DMS 273 (cell line): ENCODE measurements at regions not wholly inside any gene's neighbourhood (a gene's known extent, or its start where the extent isn't known, plus 50 kb on each side); places are given as distances from the start of the nearest gene placed in this dataset.
"Not testable (repeated sequence)": the region's sequence is repeated elsewhere in the genome, so short reads cannot be mapped to it uniquely, and the experiment has no call there.

Experiments used
- DNase-seq: peaks from one replicate; lab custom pipeline; 2025; ENCODE audit not compliant: unreplicated experiment; lab: John Stamatoyannopoulos, UW

GRCh38 chr15:68482246-68482645 lies 50.3 kb upstream of the ITGA11 start:
- no peak for DNase-seq

DNA sequence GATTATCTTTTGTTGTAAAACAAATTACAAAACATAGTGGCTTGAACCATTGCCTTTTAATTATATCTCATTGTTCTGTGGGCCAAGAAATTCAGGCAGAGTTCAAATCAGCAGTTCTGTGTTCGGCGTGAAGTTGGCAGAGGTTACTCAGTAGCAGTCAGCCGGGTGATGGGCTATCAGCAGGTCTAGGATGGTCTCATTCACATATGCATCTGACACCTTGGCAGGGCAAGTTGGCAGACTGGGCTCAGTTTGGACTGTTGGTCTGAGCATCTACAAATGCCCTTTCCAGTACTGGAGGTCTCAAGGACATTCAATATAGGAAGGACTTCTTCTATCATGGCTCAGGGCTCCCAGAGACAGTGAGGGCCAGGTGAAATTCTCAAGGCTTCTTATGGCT lies 51.2 kb upstream of the ITGA11 start:
- no peak for DNase-seq

GRCh38 chr15:68484220-68484619 lies 52.3 kb upstream of the ITGA11 start:
- DNase-seq: no peak

- DNase-seq: no peak
Measured at GRCh38 chr15:68484696-68485400, 52.9 kb upstream of the ITGA11 start.

DNA sequence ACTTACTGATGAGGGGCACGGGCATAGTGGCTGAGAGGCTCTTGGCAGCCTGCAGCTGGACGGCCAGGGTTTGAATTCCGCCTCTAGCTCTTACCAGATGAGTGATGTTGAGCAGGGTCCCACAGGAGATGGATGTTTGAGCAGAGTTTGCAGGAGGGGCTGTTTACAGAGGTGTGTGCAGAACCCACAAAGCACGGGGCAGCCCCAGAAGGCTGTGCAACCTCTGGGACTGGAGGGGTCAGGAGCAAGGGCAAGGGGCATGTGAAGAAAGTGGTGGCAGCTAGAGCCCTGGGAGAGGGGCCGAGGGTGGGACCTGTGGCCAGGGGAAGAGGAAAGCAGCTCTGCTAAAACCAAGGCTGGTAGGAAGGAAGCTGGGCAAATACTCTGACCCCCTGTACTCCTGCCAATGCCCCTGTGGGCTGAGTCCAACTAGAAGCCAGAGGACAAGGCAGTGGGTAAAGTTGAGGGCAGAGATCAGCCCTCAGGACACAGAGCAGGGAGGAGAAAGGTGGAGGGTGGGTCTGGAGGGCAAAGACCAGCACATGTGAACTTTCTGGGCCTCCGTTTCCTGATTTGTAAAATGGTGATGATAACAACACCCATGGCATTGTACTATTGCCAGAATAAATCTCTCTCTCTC lies 53.9 kb upstream of the ITGA11 start:
- DNase-seq: no peak

- no peak for DNase-seq
Measured at GRCh38 chr15:68487087-68487843, 55.3 kb upstream of the ITGA11 start.

GRCh38 chr15:68488290-68488689 lies 56.3 kb upstream of the ITGA11 start:
- DNase-seq: no peak

GRCh38 chr15:68488966-68489365 lies 57.0 kb upstream of the ITGA11 start:
- no peak for DNase-seq

- DNase-seq: no peak
Measured at GRCh38 chr15:68489421-68489820, 57.5 kb upstream of the ITGA11 start.

DNA sequence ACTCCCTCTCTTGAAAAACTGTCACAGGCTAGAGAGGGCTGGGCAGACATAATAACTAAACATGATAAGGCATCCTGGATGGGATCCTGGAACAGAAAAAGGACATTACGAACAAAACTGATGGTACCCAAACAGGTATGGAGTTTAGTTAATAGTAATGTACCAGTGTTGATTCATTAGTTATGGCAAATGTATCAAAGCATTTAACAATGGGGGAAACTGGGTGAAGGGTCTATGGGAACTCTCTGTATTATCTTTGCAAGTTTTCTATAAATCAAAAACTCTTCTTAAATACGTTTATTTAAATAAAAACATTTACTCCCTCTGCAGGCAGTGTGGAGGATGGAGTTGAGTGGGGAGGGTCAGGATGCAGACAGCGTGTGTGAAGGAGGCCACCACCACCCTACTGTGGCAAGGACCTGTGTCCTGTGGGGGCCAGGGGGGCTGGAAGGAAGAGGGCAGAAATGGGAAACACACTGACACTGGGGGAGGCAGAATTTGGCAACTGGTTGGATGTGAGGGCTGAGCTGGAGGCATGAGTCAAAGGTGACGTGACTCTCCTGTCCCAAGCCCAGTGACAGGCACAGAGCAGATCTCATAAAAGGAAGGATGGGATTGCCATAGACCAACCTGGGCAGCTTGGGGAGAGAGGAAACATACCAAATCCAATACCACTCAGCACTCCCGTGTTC lies 59.6 kb upstream of the ITGA11 start:
- DNase-seq: no peak

- DNase-seq: no peak
Measured at GRCh38 chr15:68492855-68493254, 60.9 kb upstream of the ITGA11 start.

DNA sequence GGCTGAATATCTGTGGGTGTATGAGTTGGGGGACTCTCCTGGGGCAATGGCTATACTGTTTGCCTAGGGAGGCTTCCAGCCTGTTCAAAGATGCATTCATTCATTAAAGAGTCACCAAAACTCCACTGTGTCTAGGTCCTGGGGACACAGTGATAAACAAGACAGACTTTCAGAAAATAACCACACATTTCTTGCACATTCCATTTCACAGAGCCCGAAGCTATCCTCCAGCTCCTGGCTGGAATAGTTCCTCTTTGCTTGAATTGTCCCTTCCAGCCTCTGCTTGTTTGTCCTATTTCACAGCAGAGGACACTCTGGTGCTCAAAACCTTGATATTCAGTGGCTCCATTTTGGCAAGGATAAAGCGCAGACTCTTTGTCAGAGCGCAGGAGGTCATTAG lies 61.7 kb upstream of the ITGA11 start:
- DNase-seq: no peak

- DNase-seq: no peak
Measured at GRCh38 chr15:68494573-68495110, 62.7 kb upstream of the ITGA11 start.

- DNase-seq: no peak
Measured at GRCh38 chr15:68495221-68495950, 63.4 kb upstream of the ITGA11 start.

DNA sequence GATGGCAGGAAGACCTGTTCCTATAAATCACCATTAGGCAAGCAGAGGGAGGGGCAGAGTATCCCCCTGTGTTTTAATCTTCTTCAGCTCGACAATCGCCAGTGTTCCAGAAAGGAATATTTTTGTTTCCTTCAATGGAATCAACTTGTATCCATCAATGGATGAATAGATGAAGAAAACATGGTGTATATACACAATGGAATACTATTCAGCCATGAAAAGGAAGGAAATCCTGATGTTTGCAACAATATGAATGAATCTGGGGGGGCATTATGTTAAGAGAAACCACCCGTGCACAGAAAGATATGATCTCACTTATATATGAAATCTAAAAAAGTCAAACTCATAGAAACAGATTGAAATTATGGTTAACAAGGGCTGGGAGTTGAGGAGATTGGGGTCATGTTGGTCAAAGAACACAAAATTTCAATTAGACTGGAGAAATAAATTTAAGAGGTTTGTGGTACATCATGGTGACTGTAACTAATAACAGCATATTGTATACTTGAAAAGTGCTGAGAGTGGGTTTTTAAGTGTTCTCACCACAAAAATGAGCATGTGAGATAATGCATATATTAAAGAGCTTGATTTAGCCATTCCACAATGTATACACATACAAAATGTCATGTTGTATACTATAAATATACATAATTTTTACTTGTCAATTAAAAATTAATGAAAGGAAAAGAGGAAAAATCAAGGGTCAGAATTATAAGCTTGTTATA lies 64.2 kb upstream of the ITGA11 start:
- DNase-seq: no peak

- DNase-seq: not testable (repeated sequence)
Measured at GRCh38 chr15:68496751-68497150, 64.8 kb upstream of the ITGA11 start.

DNA sequence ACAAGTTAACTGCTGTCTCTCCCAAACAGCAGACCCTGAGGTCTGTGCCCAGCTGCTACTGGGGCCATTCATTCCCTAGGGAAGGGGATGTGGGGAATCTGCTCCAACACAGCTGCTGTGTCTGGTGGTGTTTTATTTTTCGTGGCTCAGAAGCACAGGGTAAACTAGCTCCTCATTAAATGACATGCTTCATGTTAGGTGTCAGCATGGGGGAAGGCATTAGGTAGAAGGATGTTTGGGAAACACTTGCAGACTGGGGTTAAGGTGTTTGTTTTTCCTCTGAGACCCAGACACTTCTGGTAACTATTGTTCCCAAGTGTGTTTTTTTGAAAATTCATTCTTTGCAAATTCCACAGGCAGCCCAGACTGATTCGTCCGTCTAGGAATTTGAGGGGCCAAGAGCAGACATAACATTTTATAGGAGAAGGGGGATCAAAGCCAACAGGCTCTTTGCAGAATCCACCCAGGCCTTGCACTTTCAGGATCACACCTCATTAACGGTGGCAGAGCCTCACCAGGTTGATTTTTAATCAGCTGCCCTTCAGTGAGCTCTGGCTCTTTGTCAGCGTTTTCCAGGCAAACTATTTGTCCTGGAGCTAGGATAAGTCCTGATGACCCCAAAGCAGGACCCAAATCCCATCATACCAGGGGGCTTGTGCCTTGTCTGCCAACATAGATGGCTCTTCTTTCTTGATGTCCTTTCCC lies 65.4 kb upstream of the ITGA11 start:
- peak; percentile 23 for DNase-seq

DNA sequence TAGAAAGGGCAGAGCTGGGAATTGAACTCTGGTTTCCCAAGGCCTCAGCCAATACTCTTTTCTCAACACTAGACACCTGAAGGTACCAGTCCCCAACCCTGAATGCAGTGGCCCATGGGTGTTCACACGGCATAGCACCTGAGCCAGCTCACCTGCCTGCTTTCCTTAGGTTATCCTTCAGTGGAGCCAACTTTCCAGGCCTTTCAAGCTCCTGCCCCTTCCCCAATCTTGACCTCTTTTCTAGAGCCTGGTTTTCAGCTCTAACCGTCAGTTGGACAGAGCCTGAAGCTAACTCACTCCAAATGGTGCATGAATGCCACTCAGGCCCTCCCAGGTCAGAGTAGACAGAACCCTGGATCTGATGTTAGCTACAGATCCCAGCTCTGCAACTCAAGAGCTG lies 66.1 kb upstream of the ITGA11 start:
- DNase-seq: no peak

GRCh38 chr15:68499620-68500312 lies 67.8 kb upstream of the ITGA11 start:
- DNase-seq: no peak
